ENCODE measurements at regions not wholly inside any gene's neighbourhood (a gene's known extent, or its start where the extent isn't known, plus 50 kb on each side); places are given as distances from the start of the nearest gene placed in this dataset.

GRCh38 chr6:148250975-148251685 lies 91.5 kb upstream of the SASH1 start:
- Mint-ChIP-seq H3K4me3 (no peak overlapping the region), H3K36me3 (no peaks in the 10 kb centered on the region), H3K27ac (no peak overlapping the region), H3K4me1 (no peaks in the 10 kb centered on the region), H3K9me3 (no peaks in the 10 kb centered on the region), H3K27me3 (peaks cover 0 to 25% (median 7%) of the 10 kb centered on the region in 5 donors)
- Histone ChIP-seq H3K27me3 (ENCODE audit: control insufficient read depth in 2 of 2, insufficient read depth in 2 of 2, low read length in 2 of 2) (no peaks in the 10 kb centered on the region), H3K4me1 (ENCODE audit: control insufficient read depth in 2 of 2, insufficient read depth in 2 of 2, low read length in 2 of 2) (no peaks in the 10 kb centered on the region), H3K9me3 (ENCODE audit: control insufficient read depth in 2 of 3, low read length in 3 of 3) (no peaks in the 10 kb centered on the region), H3K27ac (ENCODE audit: low read depth, low read length) (no peak overlapping the region), H3K36me3 (ENCODE audit: control insufficient read depth in 2 of 3, insufficient read depth in 3 of 3, low read length in 3 of 3) (no peaks in the 10 kb centered on the region), H3K4me3 (ENCODE audit: low read length) (no peak overlapping the region)
- POLR2A ChIA-PET: no interaction called here
- CTCF ChIA-PET: interaction anchor here (0.9 to 1.1 kb wide), 2 partner anchors 75 to 105 kb away, joined by 4 to 7 read pairs; no protein-coding TSS in a partner anchor
- peak in 4 of 9 donors; percentile 5 to 18 (median 15) for DNase-seq
- ATAC-seq: no peak
- intact Hi-C loops (cut with micrococcal nuclease): loop anchor here (1.0 kb wide), 3 partner anchors 74 to 1394 kb away; no protein-coding TSS in a partner anchor

- Mint-ChIP-seq H3K36me3 (no peaks in the 10 kb centered on the region), H3K9me3 (no peaks in the 10 kb centered on the region), H3K27ac (no peak overlapping the region), H3K4me1 (no peaks in the 10 kb centered on the region), H3K27me3 (peaks cover 0 to 25% (median 5%) of the 10 kb centered on the region in 5 donors), H3K4me3 (no peak overlapping the region)
- DNase-seq (no peak), ATAC-seq (no peak)
- H3K27ac ChIP-seq (ENCODE audit: low read depth, low read length): no peak overlapping the region
- H3K27me3 ChIP-seq (ENCODE audit: control insufficient read depth in 2 of 2, insufficient read depth in 2 of 2, low read length in 2 of 2): no peaks in the 10 kb centered on the region
- intact Hi-C loops (cut with micrococcal nuclease): loop anchor here (1.0 kb wide), 3 partner anchors 75 to 1395 kb away; no protein-coding TSS in a partner anchor
- no peaks in the 10 kb centered on the region for H3K4me1 ChIP-seq (ENCODE audit: control insufficient read depth in 2 of 2, insufficient read depth in 2 of 2, low read length in 2 of 2)
- POLR2A ChIA-PET: no interaction called here
- CTCF ChIA-PET: interaction anchor here (1.0 kb wide), 1 partner anchor 74 kb away, joined by 3 read pairs; no protein-coding TSS in a partner anchor
- H3K4me3 ChIP-seq (ENCODE audit: low read length): no peak overlapping the region
- H3K36me3 ChIP-seq (ENCODE audit: control insufficient read depth in 2 of 3, insufficient read depth in 3 of 3, low read length in 3 of 3): no peaks in the 10 kb centered on the region
- no peaks in the 10 kb centered on the region for H3K9me3 ChIP-seq (ENCODE audit: control insufficient read depth in 2 of 3, low read length in 3 of 3)
Measured at GRCh38 chr6:148251891-148252290, 90.7 kb upstream of the SASH1 start.

DNA sequence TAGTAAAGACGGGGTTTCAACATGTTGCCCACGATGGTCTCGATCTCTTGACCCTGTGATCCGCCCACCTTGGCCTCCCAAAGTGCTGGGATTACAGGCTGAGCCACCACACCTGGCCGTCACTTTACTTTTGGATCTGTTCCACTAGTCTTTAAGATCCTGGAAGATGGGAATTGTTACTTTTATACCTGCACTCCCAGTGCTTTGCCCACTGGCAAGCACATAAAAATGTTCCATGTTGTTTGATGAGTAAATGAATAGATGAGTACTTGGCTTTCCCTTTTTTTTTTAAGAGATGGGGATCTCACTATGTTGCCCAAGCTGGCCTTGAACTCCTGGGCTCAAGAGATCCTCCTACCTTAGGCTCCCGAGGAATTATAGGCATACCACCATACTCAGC lies 84.8 kb upstream of the SASH1 start:
- H3K4me3 Mint-ChIP-seq: no peak overlapping the region
- H3K4me3 ChIP-seq (ENCODE audit: low read length): no peak overlapping the region
- intact Hi-C loops (cut with micrococcal nuclease): no loop called here
- peaks cover 5 to 23% (median 14%) of the 10 kb centered on the region in 5 donors for H3K27me3 Mint-ChIP-seq
- ChIA-PET POLR2A (no interaction called here), CTCF (no interaction called here)
- H3K4me1 Mint-ChIP-seq: no peaks in the 10 kb centered on the region
- no peaks in the 10 kb centered on the region for H3K36me3 ChIP-seq (ENCODE audit: control insufficient read depth in 2 of 3, insufficient read depth in 3 of 3, low read length in 3 of 3)
- DNase-seq: no peak
- no peaks in the 10 kb centered on the region for H3K9me3 ChIP-seq (ENCODE audit: control insufficient read depth in 2 of 3, low read length in 3 of 3)
- H3K27me3 ChIP-seq (ENCODE audit: control insufficient read depth in 2 of 2, insufficient read depth in 2 of 2, low read length in 2 of 2): no peaks in the 10 kb centered on the region
- no peak for ATAC-seq
- H3K27ac ChIP-seq (ENCODE audit: low read depth, low read length): no peak overlapping the region
- peaks cover 0 to 4% (median 0%) of the 10 kb centered on the region in 11 donors for H3K9me3 Mint-ChIP-seq
- no peaks in the 10 kb centered on the region for H3K4me1 ChIP-seq (ENCODE audit: control insufficient read depth in 2 of 2, insufficient read depth in 2 of 2, low read length in 2 of 2)
- H3K27ac Mint-ChIP-seq: no peak overlapping the region
- H3K36me3 Mint-ChIP-seq: no peaks in the 10 kb centered on the region

DNA sequence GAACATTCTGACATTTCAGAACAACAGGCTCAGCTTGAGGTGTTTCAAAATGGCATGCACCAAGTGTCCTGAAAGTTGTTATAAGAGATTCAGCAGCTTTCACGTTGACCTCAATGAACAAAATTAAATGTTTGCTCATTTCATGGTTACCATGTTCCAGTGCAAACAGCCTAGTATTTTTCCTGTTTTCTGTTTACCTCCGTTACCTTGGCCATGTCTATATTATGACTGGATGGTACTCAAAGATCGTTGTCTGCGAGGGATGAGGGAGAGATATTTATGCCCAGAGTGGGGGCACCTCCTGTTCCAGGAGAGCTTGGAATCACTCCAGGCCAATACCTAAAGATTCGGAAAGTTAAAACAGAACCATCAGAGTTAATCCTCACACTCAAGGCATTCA lies 83.8 kb upstream of the SASH1 start:
- POLR2A ChIA-PET: no interaction called here
- H3K27ac Mint-ChIP-seq: no peak overlapping the region

GRCh38 chr6:148261470-148261869 lies 81.2 kb upstream of the SASH1 start:
- intact Hi-C loops (cut with micrococcal nuclease): no loop called here
- no peaks in the 10 kb centered on the region for H3K9me3 ChIP-seq (ENCODE audit: control insufficient read depth in 2 of 3, low read length in 3 of 3)
- Mint-ChIP-seq H3K36me3 (no peaks in the 10 kb centered on the region), H3K27me3 (peaks cover 11 to 30% (median 14%) of the 10 kb centered on the region in 5 donors), H3K9me3 (peaks cover 0 to 5% (median 0%) of the 10 kb centered on the region in 11 donors), H3K4me3 (no peak overlapping the region), H3K4me1 (no peaks in the 10 kb centered on the region), H3K27ac (no peak overlapping the region)
- H3K36me3 ChIP-seq (ENCODE audit: control insufficient read depth in 2 of 3, insufficient read depth in 3 of 3, low read length in 3 of 3): no peaks in the 10 kb centered on the region
- ChIA-PET POLR2A (no interaction called here), CTCF (no interaction called here)
- DNase-seq (no peak), ATAC-seq (no peak)
- H3K27ac ChIP-seq (ENCODE audit: low read depth, low read length): no peak overlapping the region
- no peaks in the 10 kb centered on the region for H3K27me3 ChIP-seq (ENCODE audit: control insufficient read depth in 2 of 2, insufficient read depth in 2 of 2, low read length in 2 of 2)
- no peaks in the 10 kb centered on the region for H3K4me1 ChIP-seq (ENCODE audit: control insufficient read depth in 2 of 2, insufficient read depth in 2 of 2, low read length in 2 of 2)
- no peak overlapping the region for H3K4me3 ChIP-seq (ENCODE audit: low read length)

More for the DNA sequence above, 83.8 kb upstream of the SASH1 start:
- Histone ChIP-seq H3K4me1 (ENCODE audit: control insufficient read depth in 2 of 2, insufficient read depth in 2 of 2, low read length in 2 of 2) (no peaks in the 10 kb centered on the region), H3K36me3 (ENCODE audit: control insufficient read depth in 2 of 3, insufficient read depth in 3 of 3, low read length in 3 of 3) (no peaks in the 10 kb centered on the region), H3K4me3 (ENCODE audit: low read length) (no peak overlapping the region), H3K27ac (ENCODE audit: low read depth, low read length) (no peak overlapping the region), H3K9me3 (ENCODE audit: control insufficient read depth in 2 of 3, low read length in 3 of 3) (no peaks in the 10 kb centered on the region), H3K27me3 (ENCODE audit: control insufficient read depth in 2 of 2, insufficient read depth in 2 of 2, low read length in 2 of 2) (no peaks in the 10 kb centered on the region)
- ATAC-seq (no peak), DNase-seq (no peak)
- Mint-ChIP-seq H3K4me3 (no peak overlapping the region), H3K9me3 (peaks cover 0 to 5% (median 0%) of the 10 kb centered on the region in 11 donors), H3K27me3 (peaks cover 5 to 23% (median 14%) of the 10 kb centered on the region in 5 donors), H3K36me3 (no peaks in the 10 kb centered on the region), H3K4me1 (no peaks in the 10 kb centered on the region)
- CTCF ChIA-PET: no interaction called here
- intact Hi-C loops (cut with micrococcal nuclease): no loop called here

DNA sequence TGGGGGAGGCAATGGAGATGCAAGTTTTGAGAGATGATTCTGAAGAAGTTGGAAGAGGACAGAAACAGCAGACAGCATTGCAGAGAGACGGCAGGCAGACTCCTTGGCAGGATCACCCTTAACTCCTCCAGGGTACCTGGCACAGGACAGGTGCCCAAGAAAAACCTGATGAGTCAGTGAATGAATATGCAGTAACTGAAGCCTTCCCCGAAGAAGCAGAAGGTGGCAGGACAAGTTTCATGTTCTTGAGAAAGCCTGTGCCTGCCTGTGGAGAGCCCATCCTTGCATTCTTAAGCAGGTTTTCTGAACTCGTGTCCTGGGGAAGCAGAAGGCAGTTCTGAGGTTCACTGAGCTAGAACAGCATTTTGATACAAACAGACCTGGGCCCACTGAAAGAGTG lies 79.6 kb upstream of the SASH1 start:
- Histone ChIP-seq H3K27me3 (ENCODE audit: control insufficient read depth in 2 of 2, insufficient read depth in 2 of 2, low read length in 2 of 2) (no peaks in the 10 kb centered on the region), H3K4me1 (ENCODE audit: control insufficient read depth in 2 of 2, insufficient read depth in 2 of 2, low read length in 2 of 2) (no peaks in the 10 kb centered on the region), H3K4me3 (ENCODE audit: low read length) (no peak overlapping the region), H3K9me3 (ENCODE audit: control insufficient read depth in 2 of 3, low read length in 3 of 3) (no peaks in the 10 kb centered on the region), H3K27ac (ENCODE audit: low read depth, low read length) (no peak overlapping the region), H3K36me3 (ENCODE audit: control insufficient read depth in 2 of 3, insufficient read depth in 3 of 3, low read length in 3 of 3) (no peaks in the 10 kb centered on the region)
- intact Hi-C loops (cut with micrococcal nuclease): no loop called here
- Mint-ChIP-seq H3K4me1 (no peaks in the 10 kb centered on the region), H3K4me3 (no peak overlapping the region), H3K9me3 (peaks cover 0 to 5% (median 0%) of the 10 kb centered on the region in 11 donors), H3K36me3 (no peaks in the 10 kb centered on the region), H3K27ac (no peak overlapping the region), H3K27me3 (peaks cover 8 to 26% (median 13%) of the 10 kb centered on the region in 5 donors)
- POLR2A ChIA-PET: no interaction called here
- no peak for ATAC-seq
- no peak for DNase-seq
- CTCF ChIA-PET: no interaction called here

DNA sequence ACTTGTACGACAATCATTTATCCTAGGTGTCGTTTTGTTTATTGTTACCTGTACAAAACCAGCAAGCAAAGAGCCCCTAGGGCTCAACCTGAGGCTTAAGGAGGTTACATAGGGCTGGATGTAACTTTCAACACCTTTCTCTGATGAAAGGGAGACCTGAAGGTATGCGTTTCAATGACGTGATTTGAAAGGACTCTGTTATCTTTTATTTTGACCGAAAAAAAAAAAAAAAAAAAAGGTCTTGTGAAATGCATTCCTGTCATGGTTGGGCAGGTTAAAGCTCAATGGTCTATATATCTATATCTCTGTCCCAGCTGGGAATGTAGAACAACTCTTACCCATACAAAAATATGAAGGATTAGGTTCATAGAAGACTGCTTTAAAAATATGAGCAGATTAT lies 78.7 kb upstream of the SASH1 start:
- Mint-ChIP-seq H3K4me3 (no peak overlapping the region), H3K9me3 (peaks cover 0 to 5% (median 0%) of the 10 kb centered on the region in 11 donors), H3K4me1 (no peaks in the 10 kb centered on the region), H3K36me3 (no peaks in the 10 kb centered on the region), H3K27me3 (peaks cover 7 to 22% (median 13%) of the 10 kb centered on the region in 5 donors), H3K27ac (no peak overlapping the region)
- no peak for ATAC-seq
- no peaks in the 10 kb centered on the region for H3K36me3 ChIP-seq (ENCODE audit: control insufficient read depth in 2 of 3, insufficient read depth in 3 of 3, low read length in 3 of 3)
- intact Hi-C loops (cut with micrococcal nuclease): no loop called here
- H3K4me3 ChIP-seq (ENCODE audit: low read length): no peak overlapping the region
- DNase-seq: no peak
- no peaks in the 10 kb centered on the region for H3K9me3 ChIP-seq (ENCODE audit: control insufficient read depth in 2 of 3, low read length in 3 of 3)
- POLR2A ChIA-PET: no interaction called here
- CTCF ChIA-PET: no interaction called here
- H3K4me1 ChIP-seq (ENCODE audit: control insufficient read depth in 2 of 2, insufficient read depth in 2 of 2, low read length in 2 of 2): no peaks in the 10 kb centered on the region
- no peak overlapping the region for H3K27ac ChIP-seq (ENCODE audit: low read depth, low read length)
- H3K27me3 ChIP-seq (ENCODE audit: control insufficient read depth in 2 of 2, insufficient read depth in 2 of 2, low read length in 2 of 2): no peaks in the 10 kb centered on the region

Data from naive thymus-derived CD4-positive, alpha-beta T cell (primary cell).